HG02885 (cell line): ENCODE measurements at regions not wholly inside any gene's neighbourhood (a gene's known extent, or its start where the extent isn't known, plus 50 kb on each side); places are given as distances from the start of the nearest gene placed in this dataset.

ENCODE experiments used
- ATAC-seq: cut with Tn5 transposase; IDR thresholded peaks from one replicate; pipeline ENCODE4 v1.9.1; 2021; ENCODE audit warnings: mild to moderate bottlenecking; ENCODE audit not compliant: unreplicated experiment, poor library complexity

GRCh38 chr12:34361721-34362316 is 339.5 kb downstream of the ALG10 start:
- no peak for ATAC-seq

- no peak for ATAC-seq
Observed at GRCh38 chr12:34363050-34363673, 340.9 kb downstream of the ALG10 start.

GRCh38 chr12:34368079-34368478 is 345.8 kb downstream of the ALG10 start:
- no peak for ATAC-seq

GRCh38 chr12:34371050-34371449 is 348.8 kb downstream of the ALG10 start:
- ATAC-seq = no peak

- no peak for ATAC-seq
Observed at GRCh38 chr12:34372003-34372402, 349.7 kb downstream of the ALG10 start.

GRCh38 chr12:34373926-34374325 is 351.6 kb downstream of the ALG10 start:
- no peak for ATAC-seq

- no peak for ATAC-seq
Observed at GRCh38 chr12:34376133-34376799, 354.0 kb downstream of the ALG10 start.

GRCh38 chr12:34377243-34378035 is 355.1 kb downstream of the ALG10 start:
- ATAC-seq = no peak

- no peak for ATAC-seq
Observed at GRCh38 chr12:34379142-34379541, 356.8 kb downstream of the ALG10 start.

- ATAC-seq = no peak
Observed at GRCh38 chr12:34384693-34385092, 362.4 kb downstream of the ALG10 start.

GRCh38 chr12:34386016-34386415 is 363.7 kb downstream of the ALG10 start:
- ATAC-seq = no peak

- ATAC-seq = no peak
Observed at GRCh38 chr12:34386621-34387255, 364.4 kb downstream of the ALG10 start.

- no peak for ATAC-seq
Observed at GRCh38 chr12:34387711-34388635, 365.7 kb downstream of the ALG10 start.

GRCh38 chr12:34388636-34389377 is 366.5 kb downstream of the ALG10 start:
- no peak for ATAC-seq

- no peak for ATAC-seq
Observed at GRCh38 chr12:34389378-34390170, 367.3 kb downstream of the ALG10 start.

- no peak for ATAC-seq
Observed at GRCh38 chr12:34390171-34390841, 368.0 kb downstream of the ALG10 start.

- ATAC-seq = no peak
Observed at GRCh38 chr12:34390846-34391700, 368.8 kb downstream of the ALG10 start.
